ENCODE measurements at regions not wholly inside any gene's neighbourhood (a gene's known extent, or its start where the extent isn't known, plus 50 kb on each side); places are given as distances from the start of the nearest gene placed in this dataset.

DNA sequence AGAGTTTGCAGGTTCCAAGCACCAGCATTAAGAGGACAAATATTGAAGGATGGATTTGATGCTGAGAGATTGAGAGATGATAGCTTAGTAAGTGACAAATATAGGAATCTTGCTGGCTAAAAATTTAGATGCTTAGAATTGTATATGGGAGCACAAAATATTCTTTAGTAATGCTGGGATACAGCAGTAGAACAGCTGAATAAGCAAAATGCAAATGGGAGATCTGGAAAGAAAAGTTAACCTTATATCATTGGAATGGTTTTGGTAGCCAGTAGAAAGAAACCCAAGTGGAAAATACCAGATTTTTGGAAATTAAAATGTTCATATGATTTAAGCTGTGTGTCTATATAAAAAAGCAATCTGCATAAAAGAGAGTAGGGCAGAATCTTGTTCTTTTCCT is 308.6 kb upstream of the CPEB2 start:
- no peak overlapping the region for H3K27ac ChIP-seq
- no peaks in the 10 kb centered on the region for H3K4me1 ChIP-seq
- H3K4me3 ChIP-seq, result no peak overlapping the region
- no peak for DNase-seq
- intact Hi-C loops (cut with DNase I; ENCODE audit: low total_unique reads), result no loop called here
- TF ChIP-seq, protein P1, sequence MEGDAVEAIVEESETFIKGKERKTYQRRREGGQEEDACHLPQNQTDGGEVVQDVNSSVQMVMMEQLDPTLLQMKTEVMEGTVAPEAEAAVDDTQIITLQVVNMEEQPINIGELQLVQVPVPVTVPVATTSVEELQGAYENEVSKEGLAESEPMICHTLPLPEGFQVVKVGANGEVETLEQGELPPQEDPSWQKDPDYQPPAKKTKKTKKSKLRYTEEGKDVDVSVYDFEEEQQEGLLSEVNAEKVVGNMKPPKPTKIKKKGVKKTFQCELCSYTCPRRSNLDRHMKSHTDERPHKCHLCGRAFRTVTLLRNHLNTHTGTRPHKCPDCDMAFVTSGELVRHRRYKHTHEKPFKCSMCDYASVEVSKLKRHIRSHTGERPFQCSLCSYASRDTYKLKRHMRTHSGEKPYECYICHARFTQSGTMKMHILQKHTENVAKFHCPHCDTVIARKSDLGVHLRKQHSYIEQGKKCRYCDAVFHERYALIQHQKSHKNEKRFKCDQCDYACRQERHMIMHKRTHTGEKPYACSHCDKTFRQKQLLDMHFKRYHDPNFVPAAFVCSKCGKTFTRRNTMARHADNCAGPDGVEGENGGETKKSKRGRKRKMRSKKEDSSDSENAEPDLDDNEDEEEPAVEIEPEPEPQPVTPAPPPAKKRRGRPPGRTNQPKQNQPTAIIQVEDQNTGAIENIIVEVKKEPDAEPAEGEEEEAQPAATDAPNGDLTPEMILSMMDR (IDR thresholded peaks at IDR 0.05), result no peak
- H3K36me3 ChIP-seq, result no peaks in the 10 kb centered on the region
- no peaks in the 10 kb centered on the region for H3K27me3 ChIP-seq
- no peaks in the 10 kb centered on the region for H3K9me3 ChIP-seq

DNA sequence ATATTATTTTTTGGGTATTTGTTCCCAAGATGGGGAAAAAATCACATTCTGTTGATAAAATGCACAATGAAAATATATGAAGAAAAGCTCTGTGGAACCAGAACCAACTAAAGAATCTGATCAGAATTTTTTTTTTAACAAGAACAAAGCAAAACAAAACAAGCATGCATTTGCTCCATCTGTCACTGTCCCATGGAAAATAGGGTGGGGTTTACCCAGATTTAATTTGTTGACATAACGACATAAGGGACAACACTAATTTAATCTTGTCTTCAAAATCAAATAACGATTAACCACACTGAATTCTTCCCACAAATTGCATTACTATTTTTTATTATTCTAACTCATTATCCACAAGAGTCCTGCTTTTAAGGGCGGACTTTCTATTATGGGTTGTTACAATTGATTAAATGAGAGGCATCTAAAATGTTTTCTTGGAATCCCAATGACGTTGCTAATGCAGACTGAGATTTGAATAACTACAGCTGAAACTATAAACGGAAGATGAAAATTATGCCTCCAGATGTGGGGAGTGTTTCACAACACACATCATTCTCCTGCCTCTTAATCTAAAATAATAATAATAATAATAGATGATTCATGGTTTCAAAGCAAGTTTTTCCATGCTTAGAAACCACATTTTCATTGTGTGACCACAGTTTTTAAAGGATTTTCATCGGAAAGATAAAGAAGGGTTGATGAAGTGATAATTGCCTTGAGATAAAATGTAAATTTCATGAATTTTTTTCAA is 307.0 kb upstream of the CPEB2 start:
- Histone ChIP-seq H3K4me1 (no peaks in the 10 kb centered on the region), H3K27me3 (no peaks in the 10 kb centered on the region), H3K4me3 (no peak overlapping the region), H3K27ac (no peak overlapping the region), H3K36me3 (no peaks in the 10 kb centered on the region), H3K9me3 (no peaks in the 10 kb centered on the region)
- no peak for DNase-seq
- intact Hi-C loops (cut with DNase I; ENCODE audit: low total_unique reads), result no loop called here
- TF ChIP-seq, protein P1 (IDR thresholded peaks at IDR 0.05), result no peak

DNA sequence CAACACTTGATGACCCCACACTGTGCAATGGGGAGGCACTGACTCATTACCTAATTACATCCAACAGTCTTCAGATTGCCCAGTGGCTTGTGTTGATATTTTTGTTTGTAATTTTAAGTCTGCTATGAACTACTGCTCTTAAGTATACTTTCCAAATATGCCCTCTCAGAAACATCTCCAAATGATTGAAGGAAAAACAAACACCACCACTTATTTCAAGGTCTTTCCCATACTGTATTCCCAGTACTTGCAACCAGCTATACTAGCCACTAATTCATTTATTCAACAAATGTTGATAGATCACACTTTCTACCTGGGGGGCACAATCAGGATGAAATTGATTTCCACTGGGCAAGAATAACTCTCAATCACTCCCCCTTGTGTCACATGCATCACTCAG is 302.2 kb upstream of the CPEB2 start:
- TF ChIP-seq, protein P1 (IDR thresholded peaks at IDR 0.05), result no peak
- DNase-seq, result no peak
- Histone ChIP-seq H3K27ac (no peak overlapping the region), H3K36me3 (no peaks in the 10 kb centered on the region), H3K4me1 (peaks cover 0 to 18% (median 9%) of the 10 kb centered on the region in 4 donors), H3K27me3 (no peaks in the 10 kb centered on the region), H3K9me3 (no peaks in the 10 kb centered on the region), H3K4me3 (no peak overlapping the region)
- intact Hi-C loops (cut with DNase I; ENCODE audit: low total_unique reads), result no loop called here

DNA sequence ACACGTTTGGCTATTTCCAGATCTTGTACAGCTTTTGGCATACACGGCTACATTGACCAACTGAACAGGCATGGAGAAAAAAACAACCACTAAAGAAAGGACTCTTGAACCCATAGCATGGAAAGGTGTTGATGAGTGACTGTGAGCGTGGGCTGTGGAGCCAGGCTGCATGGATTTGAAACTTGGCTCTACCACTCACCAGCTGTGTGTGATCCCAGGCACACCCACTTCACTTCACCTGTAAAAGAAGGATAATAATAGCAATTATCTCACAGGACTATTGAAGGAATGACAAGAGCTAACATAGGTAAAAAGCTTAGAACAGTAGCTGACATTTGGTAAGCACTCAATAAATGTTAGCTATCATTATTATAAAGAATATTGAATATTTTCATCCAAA is 301.7 kb upstream of the CPEB2 start:
- TF ChIP-seq, protein P1 (IDR thresholded peaks at IDR 0.05), result no peak
- Histone ChIP-seq H3K4me3 (no peak overlapping the region), H3K9me3 (no peaks in the 10 kb centered on the region), H3K27ac (no peak overlapping the region), H3K27me3 (no peaks in the 10 kb centered on the region), H3K36me3 (no peaks in the 10 kb centered on the region), H3K4me1 (peaks cover 0 to 18% (median 9%) of the 10 kb centered on the region in 4 donors)
- DNase-seq, result no peak
- intact Hi-C loops (cut with DNase I; ENCODE audit: low total_unique reads), result no loop called here

DNA sequence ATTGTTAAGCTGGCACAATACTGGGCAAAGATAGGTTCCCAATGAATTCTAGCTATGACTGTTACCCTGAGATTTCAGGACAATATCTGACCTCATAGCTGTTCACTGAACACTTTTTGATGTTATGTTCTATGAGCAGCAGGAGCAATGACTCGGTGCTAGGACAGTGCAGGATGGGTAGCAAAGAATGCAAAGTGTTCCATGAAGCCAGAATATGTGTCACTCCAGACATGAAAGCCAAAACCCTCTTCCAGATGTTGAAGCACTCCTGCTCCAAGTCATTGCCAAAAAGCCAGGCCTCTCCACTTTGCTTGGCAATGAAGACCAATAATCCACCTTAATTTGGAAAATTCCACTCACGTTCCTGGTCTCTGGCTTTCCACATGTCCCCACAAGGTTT is 300.9 kb upstream of the CPEB2 start:
- no peak overlapping the region for H3K4me3 ChIP-seq
- no peak for DNase-seq
- peaks cover 0 to 18% (median 9%) of the 10 kb centered on the region in 4 donors for H3K4me1 ChIP-seq
- no peaks in the 10 kb centered on the region for H3K36me3 ChIP-seq
- H3K27me3 ChIP-seq, result no peaks in the 10 kb centered on the region
- intact Hi-C loops (cut with DNase I; ENCODE audit: low total_unique reads), result no loop called here
- TF ChIP-seq, protein P1 (IDR thresholded peaks at IDR 0.05), result no peak
- H3K27ac ChIP-seq, result no peak overlapping the region
- no peaks in the 10 kb centered on the region for H3K9me3 ChIP-seq

Measured in tibial artery (tissue), 4 donors.